ENCODE measurements at regions not wholly inside any gene's neighbourhood (a gene's known extent, or its start where the extent isn't known, plus 50 kb on each side); places are given as distances from the start of the nearest gene placed in this dataset.
"Not testable (repeated sequence)": the region's sequence is repeated elsewhere in the genome, so short reads cannot be mapped to it uniquely, and the experiment has no call there.

DNA sequence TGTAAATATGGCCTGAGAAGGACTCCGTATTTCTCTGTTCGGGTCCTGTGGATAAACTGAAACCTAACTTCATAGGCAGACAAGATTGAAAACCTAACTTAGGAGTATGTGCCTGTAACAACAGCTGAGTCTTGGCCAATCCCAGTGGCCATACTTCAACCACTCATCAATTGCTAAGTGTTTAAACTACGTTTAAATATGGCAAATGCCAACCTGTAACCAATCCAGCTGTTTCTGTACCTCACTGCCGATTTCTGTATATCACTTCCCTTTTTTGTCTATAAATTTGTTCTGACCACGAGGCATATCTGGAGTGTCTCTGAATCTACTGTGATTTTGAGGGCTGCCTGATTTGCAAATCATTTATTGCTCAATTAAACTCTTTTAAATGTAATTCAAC is 272.3 kb downstream of the LPIN1 start:
- not testable (repeated sequence) for TF ChIP-seq TCF7L2 (IDR thresholded peaks at IDR 0.05; ENCODE audit: borderline replicate concordance, extremely low read depth, insufficient read depth, insufficient read length); JUND (IDR thresholded peaks at IDR 0.05); POLR2AphosphoS5 (IDR thresholded peaks at IDR 0.05; ENCODE audit: low read depth, low read length); POLR2A (IDR thresholded peaks at IDR 0.05; ENCODE audit: borderline replicate concordance, extremely low read depth, insufficient read depth, insufficient read length); RAD21 (IDR thresholded peaks at IDR 0.05; ENCODE audit: low read depth); ZFX (IDR thresholded peaks at IDR 0.05); CBX3 (IDR thresholded peaks at IDR 0.05; ENCODE audit: low read depth); EZH2 (IDR thresholded peaks at IDR 0.05)
- TF ChIP-seq, protein P1, sequence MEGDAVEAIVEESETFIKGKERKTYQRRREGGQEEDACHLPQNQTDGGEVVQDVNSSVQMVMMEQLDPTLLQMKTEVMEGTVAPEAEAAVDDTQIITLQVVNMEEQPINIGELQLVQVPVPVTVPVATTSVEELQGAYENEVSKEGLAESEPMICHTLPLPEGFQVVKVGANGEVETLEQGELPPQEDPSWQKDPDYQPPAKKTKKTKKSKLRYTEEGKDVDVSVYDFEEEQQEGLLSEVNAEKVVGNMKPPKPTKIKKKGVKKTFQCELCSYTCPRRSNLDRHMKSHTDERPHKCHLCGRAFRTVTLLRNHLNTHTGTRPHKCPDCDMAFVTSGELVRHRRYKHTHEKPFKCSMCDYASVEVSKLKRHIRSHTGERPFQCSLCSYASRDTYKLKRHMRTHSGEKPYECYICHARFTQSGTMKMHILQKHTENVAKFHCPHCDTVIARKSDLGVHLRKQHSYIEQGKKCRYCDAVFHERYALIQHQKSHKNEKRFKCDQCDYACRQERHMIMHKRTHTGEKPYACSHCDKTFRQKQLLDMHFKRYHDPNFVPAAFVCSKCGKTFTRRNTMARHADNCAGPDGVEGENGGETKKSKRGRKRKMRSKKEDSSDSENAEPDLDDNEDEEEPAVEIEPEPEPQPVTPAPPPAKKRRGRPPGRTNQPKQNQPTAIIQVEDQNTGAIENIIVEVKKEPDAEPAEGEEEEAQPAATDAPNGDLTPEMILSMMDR (IDR thresholded peaks at IDR 0.05 in 2 of 3, conservative IDR thresholded peaks at IDR 0.05 in 1 of 3; ENCODE audit: borderline replicate concordance in 1 of 3, insufficient read depth in 1 of 3, low read depth in 2 of 3, low read length in 2 of 3), result not testable (repeated sequence)
- TF ChIP-seq, protein P2, sequence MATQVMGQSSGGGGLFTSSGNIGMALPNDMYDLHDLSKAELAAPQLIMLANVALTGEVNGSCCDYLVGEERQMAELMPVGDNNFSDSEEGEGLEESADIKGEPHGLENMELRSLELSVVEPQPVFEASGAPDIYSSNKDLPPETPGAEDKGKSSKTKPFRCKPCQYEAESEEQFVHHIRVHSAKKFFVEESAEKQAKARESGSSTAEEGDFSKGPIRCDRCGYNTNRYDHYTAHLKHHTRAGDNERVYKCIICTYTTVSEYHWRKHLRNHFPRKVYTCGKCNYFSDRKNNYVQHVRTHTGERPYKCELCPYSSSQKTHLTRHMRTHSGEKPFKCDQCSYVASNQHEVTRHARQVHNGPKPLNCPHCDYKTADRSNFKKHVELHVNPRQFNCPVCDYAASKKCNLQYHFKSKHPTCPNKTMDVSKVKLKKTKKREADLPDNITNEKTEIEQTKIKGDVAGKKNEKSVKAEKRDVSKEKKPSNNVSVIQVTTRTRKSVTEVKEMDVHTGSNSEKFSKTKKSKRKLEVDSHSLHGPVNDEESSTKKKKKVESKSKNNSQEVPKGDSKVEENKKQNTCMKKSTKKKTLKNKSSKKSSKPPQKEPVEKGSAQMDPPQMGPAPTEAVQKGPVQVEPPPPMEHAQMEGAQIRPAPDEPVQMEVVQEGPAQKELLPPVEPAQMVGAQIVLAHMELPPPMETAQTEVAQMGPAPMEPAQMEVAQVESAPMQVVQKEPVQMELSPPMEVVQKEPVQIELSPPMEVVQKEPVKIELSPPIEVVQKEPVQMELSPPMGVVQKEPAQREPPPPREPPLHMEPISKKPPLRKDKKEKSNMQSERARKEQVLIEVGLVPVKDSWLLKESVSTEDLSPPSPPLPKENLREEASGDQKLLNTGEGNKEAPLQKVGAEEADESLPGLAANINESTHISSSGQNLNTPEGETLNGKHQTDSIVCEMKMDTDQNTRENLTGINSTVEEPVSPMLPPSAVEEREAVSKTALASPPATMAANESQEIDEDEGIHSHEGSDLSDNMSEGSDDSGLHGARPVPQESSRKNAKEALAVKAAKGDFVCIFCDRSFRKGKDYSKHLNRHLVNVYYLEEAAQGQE (IDR thresholded peaks at IDR 0.05; ENCODE audit: low read depth), result not testable (repeated sequence)
- TF ChIP-seq, protein P3, sequence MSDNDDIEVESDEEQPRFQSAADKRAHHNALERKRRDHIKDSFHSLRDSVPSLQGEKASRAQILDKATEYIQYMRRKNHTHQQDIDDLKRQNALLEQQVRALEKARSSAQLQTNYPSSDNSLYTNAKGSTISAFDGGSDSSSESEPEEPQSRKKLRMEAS (IDR thresholded peaks at IDR 0.05), result not testable (repeated sequence)
- TF ChIP-seq, protein P4, sequence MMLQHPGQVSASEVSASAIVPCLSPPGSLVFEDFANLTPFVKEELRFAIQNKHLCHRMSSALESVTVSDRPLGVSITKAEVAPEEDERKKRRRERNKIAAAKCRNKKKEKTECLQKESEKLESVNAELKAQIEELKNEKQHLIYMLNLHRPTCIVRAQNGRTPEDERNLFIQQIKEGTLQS (IDR thresholded peaks at IDR 0.05), result not testable (repeated sequence)
